HG02610 (cell line): ENCODE measurements at regions not wholly inside any gene's neighbourhood (a gene's known extent, or its start where the extent isn't known, plus 50 kb on each side); places are given as distances from the start of the nearest gene placed in this dataset.

Source experiments
- ATAC-seq: cut with Tn5 transposase; IDR thresholded peaks from one replicate; pipeline ENCODE4 v1.9.1; 2021; ENCODE audit warnings: mild to moderate bottlenecking, moderate library complexity; ENCODE audit not compliant: unreplicated experiment

GRCh38 chr4:134421734-134422133, 220.1 kb upstream of the PABPC4L start:
- no peak for ATAC-seq

GRCh38 chr4:134408897-134409296, 207.3 kb upstream of the PABPC4L start:
- no peak for ATAC-seq

- ATAC-seq, result no peak
These were observed 200.2 kb upstream of the PABPC4L start for GRCh38 chr4:134401798-134402197.

- ATAC-seq, result no peak
These were observed 192.0 kb upstream of the PABPC4L start for GRCh38 chr4:134393592-134393991.

- ATAC-seq, result no peak
These were observed 188.7 kb upstream of the PABPC4L start for GRCh38 chr4:134390319-134390718.

GRCh38 chr4:134388351-134388750, 186.8 kb upstream of the PABPC4L start:
- ATAC-seq, result no peak

GRCh38 chr4:134382478-134383227, 181.1 kb upstream of the PABPC4L start:
- ATAC-seq, result no peak

GRCh38 chr4:134375775-134376174, 174.2 kb upstream of the PABPC4L start:
- ATAC-seq, result no peak

- no peak for ATAC-seq
These were observed 164.3 kb upstream of the PABPC4L start for GRCh38 chr4:134365852-134366251.

- no peak for ATAC-seq
These were observed 163.3 kb upstream of the PABPC4L start for GRCh38 chr4:134364928-134365327.

GRCh38 chr4:134345244-134345643, 143.7 kb upstream of the PABPC4L start:
- no peak for ATAC-seq

- ATAC-seq, result no peak
These were observed 142.1 kb upstream of the PABPC4L start for GRCh38 chr4:134343656-134344055.

- ATAC-seq, result no peak
These were observed 141.5 kb upstream of the PABPC4L start for GRCh38 chr4:134343081-134343480.

- no peak for ATAC-seq
These were observed 136.0 kb upstream of the PABPC4L start for GRCh38 chr4:134337574-134337973.

- no peak for ATAC-seq
These were observed 127.2 kb upstream of the PABPC4L start for GRCh38 chr4:134328741-134329140.

GRCh38 chr4:134327274-134328122, 125.9 kb upstream of the PABPC4L start:
- ATAC-seq, result no peak

GRCh38 chr4:134326866-134327265, 125.3 kb upstream of the PABPC4L start:
- no peak for ATAC-seq

GRCh38 chr4:134324179-134324578, 122.6 kb upstream of the PABPC4L start:
- no peak for ATAC-seq

- no peak for ATAC-seq
These were observed 118.5 kb upstream of the PABPC4L start for GRCh38 chr4:134320048-134320447.

- ATAC-seq, result no peak
These were observed 112.0 kb upstream of the PABPC4L start for GRCh38 chr4:134313591-134313990.

GRCh38 chr4:134309715-134310114, 108.1 kb upstream of the PABPC4L start:
- ATAC-seq, result no peak

- ATAC-seq, result no peak
These were observed 107.3 kb upstream of the PABPC4L start for GRCh38 chr4:134308910-134309309.
